Trophoblast cell (in vitro differentiated cells and primary cell): ENCODE measurements at regions not wholly inside any gene's neighbourhood (a gene's known extent, or its start where the extent isn't known, plus 50 kb on each side); places are given as distances from the start of the nearest gene placed in this dataset.

Source experiments
- DNase-seq, 2 donors: peaks; one replicate each; pipeline ENCODE4 v3.0.0-alpha.2; 2016
- H2AFZ ChIP-seq: 2 replicates; pipeline ENCODE4 v1.6.1; 2013; ENCODE audit warnings: low read length, moderate library complexity, mild to moderate bottlenecking; ENCODE audit not compliant: insufficient read depth, poor library complexity
- H2AK5ac ChIP-seq: 2 replicates; pipeline ENCODE4 v1.6.1; 2013; ENCODE audit warnings: mild to moderate bottlenecking, low read length
- H2BK120ac ChIP-seq: 2 replicates; pipeline ENCODE4 v1.6.1; 2013; ENCODE audit warnings: low read length, mild to moderate bottlenecking, moderate library complexity; ENCODE audit not compliant: insufficient read depth, poor library complexity
- H2BK12ac ChIP-seq: 2 replicates; pipeline ENCODE4 v1.6.1; 2013; ENCODE audit warnings: mild to moderate bottlenecking, low read length, moderate library complexity
- H2BK5ac ChIP-seq: 2 replicates; pipeline ENCODE4 v1.6.1; 2013; ENCODE audit warnings: low read length, low read depth, moderate library complexity, mild to moderate bottlenecking; ENCODE audit not compliant: poor library complexity
- H3K14ac ChIP-seq: 2 replicates; pipeline ENCODE4 v1.6.1; 2013; ENCODE audit warnings: mild to moderate bottlenecking, low read length
- H3K18ac ChIP-seq: 2 replicates; pipeline ENCODE4 v1.6.1; 2013; ENCODE audit warnings: mild to moderate bottlenecking, low read length
- H3K23ac ChIP-seq: 2 replicates; pipeline ENCODE4 v1.6.1; 2013; ENCODE audit warnings: low read length
- H3K27ac ChIP-seq: 2 replicates; pipeline ENCODE4 v1.5.1; 2013; ENCODE audit warnings: low read depth, mild to moderate bottlenecking, inconsistent platforms, low read length, moderate library complexity
- H3K27me3 ChIP-seq: 2 replicates; pipeline ENCODE4 v1.6.1; 2013; ENCODE audit warnings: inconsistent platforms, mild to moderate bottlenecking, low read length, moderate library complexity; ENCODE audit not compliant: insufficient read depth
- H3K36me3 ChIP-seq, 2 experiments: 1 replicate in 1 of 2; 2 replicates in 1 of 2; pipeline ENCODE4 v1.6.1; 2013; ENCODE audit warnings: low read length in 2 of 2, mild to moderate bottlenecking in 2 of 2, moderate library complexity in 1 of 2; ENCODE audit not compliant: insufficient read depth in 2 of 2, control insufficient read depth in 1 of 2
- H3K4ac ChIP-seq: 2 replicates; pipeline ENCODE4 v1.6.1; 2013; ENCODE audit warnings: low read depth, mild to moderate bottlenecking, low read length, moderate library complexity
- H3K4me1 ChIP-seq, 2 experiments: 1 replicate in 1 of 2; 2 replicates in 1 of 2; pipeline ENCODE4 v1.6.1; 2013; ENCODE audit warnings: low read length in 2 of 2, mild to moderate bottlenecking in 2 of 2, moderate library complexity in 1 of 2; ENCODE audit not compliant: insufficient read depth in 2 of 2, control insufficient read depth in 1 of 2
- H3K4me2 ChIP-seq: 2 replicates; pipeline ENCODE4 v1.6.1; 2013; ENCODE audit warnings: inconsistent platforms, mild to moderate bottlenecking, low read length, moderate library complexity
- H3K4me3 ChIP-seq: 2 replicates; pipeline ENCODE4 v1.5.1; 2013; ENCODE audit warnings: mild to moderate bottlenecking, low read depth, low read length, inconsistent platforms
- H3K79me1 ChIP-seq: one replicate; pipeline ENCODE4 v1.6.1; 2013; ENCODE audit warnings: low read length
- H3K79me2 ChIP-seq: 2 replicates; pipeline ENCODE4 v1.6.1; 2013; ENCODE audit warnings: low read length, mild to moderate bottlenecking; ENCODE audit not compliant: control insufficient read depth, insufficient read depth, poor library complexity
- H3K9ac ChIP-seq: 2 replicates; pipeline ENCODE4 v1.6.1; 2013; ENCODE audit warnings: mild to moderate bottlenecking, low read length
- H3K9me3 ChIP-seq: 2 replicates; pipeline ENCODE4 v1.6.1; 2013; ENCODE audit warnings: low read depth, mild to moderate bottlenecking, control low read depth, inconsistent platforms, low read length; ENCODE audit not compliant: insufficient read depth
- H4K12ac ChIP-seq: 2 replicates; pipeline ENCODE4 v1.6.1; 2013; ENCODE audit warnings: low read depth, mild to moderate bottlenecking, low read length, moderate library complexity
- H4K8ac ChIP-seq: 2 replicates; pipeline ENCODE4 v1.6.1; 2013; ENCODE audit warnings: low read depth, mild to moderate bottlenecking, low read length, moderate library complexity
- H4K91ac ChIP-seq: one replicate; pipeline ENCODE4 v1.6.1; 2013; ENCODE audit warnings: low read depth, mild to moderate bottlenecking, low read length, moderate library complexity
- WGBS: extraction: QIAGEN DNeasy Blood & Tissue Kit; methylation state at CpG from one replicate; pipeline ENCODE4 v1.1.7; 2013; ENCODE audit warnings: missing lambda C conversion rate; ENCODE audit not compliant: insufficient read length, insufficient coverage; ENCODE audit errors: extremely low coverage; 5-methylcytosine and 5-hydroxymethylcytosine counted together

DNA sequence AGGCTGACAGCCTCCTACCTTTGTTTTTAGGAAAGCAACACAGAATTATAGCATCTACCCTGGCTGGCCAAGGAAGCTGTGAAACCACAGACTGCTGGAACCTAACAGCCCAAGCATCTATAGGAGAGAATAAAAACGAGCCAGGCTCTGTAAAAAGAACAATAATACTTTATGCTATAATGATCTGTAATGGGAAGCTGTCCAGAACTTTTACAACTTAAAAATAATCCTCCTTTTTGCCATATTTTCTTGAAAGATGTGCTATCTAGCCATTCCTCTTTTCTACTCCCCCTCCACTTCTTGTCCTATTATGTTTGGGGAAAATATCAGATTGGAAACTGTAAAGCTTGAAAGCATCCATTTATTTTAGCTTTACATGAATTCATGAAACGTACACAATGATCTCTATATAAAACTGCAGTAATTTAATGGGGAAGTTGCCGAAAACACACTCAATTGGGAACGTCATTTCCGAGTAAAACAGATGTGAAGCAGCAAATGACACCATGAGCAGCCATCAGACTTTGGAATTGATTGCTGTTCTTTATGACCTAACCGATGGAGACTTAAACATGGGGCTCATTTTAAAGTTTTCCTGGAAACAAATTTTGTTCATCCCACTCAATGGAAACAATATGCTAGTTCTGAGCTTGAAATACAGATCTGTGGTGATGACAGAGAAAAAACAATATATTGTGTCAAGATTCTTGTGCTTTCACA, 450.3 kb upstream of the CLINT1 start:
- no peaks in the 10 kb centered on the region for H3K79me1 ChIP-seq
- H3K36me3 ChIP-seq, result no peaks in the 10 kb centered on the region
- H4K8ac ChIP-seq, result no peak overlapping the region
- H2BK12ac ChIP-seq, result no peak overlapping the region
- no peak overlapping the region for H2BK120ac ChIP-seq
- no peak overlapping the region for H2AK5ac ChIP-seq
- no peak overlapping the region for H3K4me2 ChIP-seq
- H2AFZ ChIP-seq, result no peak overlapping the region
- no peaks in the 10 kb centered on the region for H3K27me3 ChIP-seq
- H3K18ac ChIP-seq, result no peak overlapping the region
- no peaks in the 10 kb centered on the region for H3K79me2 ChIP-seq
- no peaks in the 10 kb centered on the region for H3K9me3 ChIP-seq
- WGBS, result no CpG with 5 or more reads among the region's 6 CpGs
- no peak overlapping the region for H3K4me3 ChIP-seq
- H4K91ac ChIP-seq, result no peak overlapping the region
- H2BK5ac ChIP-seq, result no peak overlapping the region
- peak overlapping the region; percentile 45 for H3K9ac ChIP-seq
- DNase-seq, result no peak
- no peak overlapping the region for H3K14ac ChIP-seq
- H3K27ac ChIP-seq, result no peak overlapping the region
- H3K4ac ChIP-seq, result no peak overlapping the region
- H3K23ac ChIP-seq, result no peak overlapping the region
- no peaks in the 10 kb centered on the region for H3K4me1 ChIP-seq
- no peak overlapping the region for H4K12ac ChIP-seq

GRCh38 chr5:158308429-158309025, 449.6 kb upstream of the CLINT1 start:
- H3K14ac ChIP-seq, result no peak overlapping the region
- H4K12ac ChIP-seq, result no peak overlapping the region
- no peak overlapping the region for H2AFZ ChIP-seq
- no peak for DNase-seq
- no peak overlapping the region for H3K4me2 ChIP-seq
- no peak overlapping the region for H3K4ac ChIP-seq
- H2BK5ac ChIP-seq, result no peak overlapping the region
- no peak overlapping the region for H3K4me3 ChIP-seq
- H2BK12ac ChIP-seq, result no peak overlapping the region
- H3K18ac ChIP-seq, result no peak overlapping the region
- no peak overlapping the region for H2AK5ac ChIP-seq
- H3K36me3 ChIP-seq, result no peaks in the 10 kb centered on the region
- H3K27me3 ChIP-seq, result no peaks in the 10 kb centered on the region
- no CpG with 5 or more reads among the region's 6 CpGs for WGBS
- H3K79me2 ChIP-seq, result no peaks in the 10 kb centered on the region
- H3K79me1 ChIP-seq, result no peaks in the 10 kb centered on the region
- no peak overlapping the region for H4K91ac ChIP-seq
- no peak overlapping the region for H3K27ac ChIP-seq
- H3K23ac ChIP-seq, result no peak overlapping the region
- H2BK120ac ChIP-seq, result no peak overlapping the region
- no peak overlapping the region for H4K8ac ChIP-seq
- no peaks in the 10 kb centered on the region for H3K4me1 ChIP-seq
- H3K9me3 ChIP-seq, result no peaks in the 10 kb centered on the region
- no peak overlapping the region for H3K9ac ChIP-seq

GRCh38 chr5:158305861-158306260, 446.9 kb upstream of the CLINT1 start:
- Histone ChIP-seq H3K27me3 (no peaks in the 10 kb centered on the region), H4K12ac (no peak overlapping the region), H4K8ac (no peak overlapping the region), H3K9me3 (no peaks in the 10 kb centered on the region), H3K4ac (no peak overlapping the region), H2AK5ac (no peak overlapping the region), H2BK5ac (no peak overlapping the region), H3K4me3 (no peak overlapping the region), H3K18ac (no peak overlapping the region), H2BK120ac (no peak overlapping the region), H3K79me1 (no peaks in the 10 kb centered on the region), H3K23ac (no peak overlapping the region), H3K79me2 (no peaks in the 10 kb centered on the region), H3K4me1 (no peaks in the 10 kb centered on the region), H2AFZ (no peak overlapping the region), H3K36me3 (no peaks in the 10 kb centered on the region), H2BK12ac (no peak overlapping the region), H3K14ac (no peak overlapping the region), H4K91ac (no peak overlapping the region), H3K27ac (no peak overlapping the region), H3K4me2 (no peak overlapping the region), H3K9ac (no peak overlapping the region)
- no CpG with 5 or more reads among the region's 1 CpG for WGBS
- no peak for DNase-seq

DNA sequence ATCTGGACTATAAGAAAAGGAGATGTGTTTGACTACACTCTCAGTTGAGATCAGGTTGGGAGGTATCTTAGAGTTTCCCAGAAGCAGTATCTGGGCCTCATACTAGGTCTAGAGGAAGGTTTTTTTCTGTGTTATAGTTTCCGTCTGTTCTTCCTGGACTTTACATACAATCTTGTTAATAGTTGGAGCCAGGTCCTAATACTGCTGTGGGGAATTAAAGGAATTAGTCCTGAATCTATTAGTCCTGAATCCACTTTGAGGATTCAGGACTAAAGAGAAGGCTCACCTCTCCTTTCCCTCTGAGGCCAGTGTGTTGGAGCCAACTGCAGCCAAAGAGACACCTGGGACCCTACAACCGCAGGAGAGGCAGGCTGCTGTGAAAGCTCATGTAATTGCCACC, 445.7 kb upstream of the CLINT1 start:
- Histone ChIP-seq H3K79me2 (no peaks in the 10 kb centered on the region), H3K4me1 (no peaks in the 10 kb centered on the region), H2AFZ (no peak overlapping the region), H4K91ac (no peak overlapping the region), H3K4me2 (no peak overlapping the region), H3K79me1 (no peaks in the 10 kb centered on the region), H4K12ac (no peak overlapping the region), H2BK5ac (no peak overlapping the region), H3K23ac (no peak overlapping the region), H4K8ac (no peak overlapping the region), H3K4me3 (no peak overlapping the region), H3K4ac (no peak overlapping the region), H2AK5ac (no peak overlapping the region), H3K9ac (no peak overlapping the region), H3K14ac (no peak overlapping the region), H3K9me3 (no peaks in the 10 kb centered on the region), H2BK12ac (no peak overlapping the region), H3K18ac (no peak overlapping the region), H3K27ac (no peak overlapping the region), H2BK120ac (no peak overlapping the region), H3K36me3 (no peaks in the 10 kb centered on the region), H3K27me3 (no peaks in the 10 kb centered on the region)
- no CpG with 5 or more reads among the region's 2 CpGs for WGBS
- no peak for DNase-seq
